Chondrocyte (in vitro differentiated cells): ENCODE measurements at regions not wholly inside any gene's neighbourhood (a gene's known extent, or its start where the extent isn't known, plus 50 kb on each side); places are given as distances from the start of the nearest gene placed in this dataset.
"Not testable (repeated sequence)": the region's sequence is repeated elsewhere in the genome, so short reads cannot be mapped to it uniquely, and the experiment has no call there.

Source experiments
- DNase-seq: peaks from one replicate; pipeline ENCODE4 v3.0.0; 2021; ENCODE audit warnings: mixed read lengths, low spot score
- H3K27ac Mint-ChIP-seq: one replicate; pipeline ENCODE4 v1.8.0; 2021; ENCODE audit warnings: mild to moderate bottlenecking, moderate library complexity, mixed read lengths; ENCODE audit not compliant: unreplicated experiment
- H3K27me3 Mint-ChIP-seq: 2 replicates; pipeline ENCODE4 v1.8.0; 2021; ENCODE audit warnings: low read depth, mixed read lengths
- H3K36me3 Mint-ChIP-seq: 2 replicates; pipeline ENCODE4 v1.8.0; 2021; ENCODE audit warnings: low read depth, mixed read lengths
- H3K4me1 Mint-ChIP-seq: 2 replicates; pipeline ENCODE4 v1.8.0; 2021; ENCODE audit warnings: low read depth, mild to moderate bottlenecking, mixed read lengths
- H3K4me3 Mint-ChIP-seq: one replicate; pipeline ENCODE4 v1.8.0; 2021; ENCODE audit warnings: mild to moderate bottlenecking, moderate library complexity, mixed read lengths; ENCODE audit not compliant: unreplicated experiment
- H3K9me3 Mint-ChIP-seq: 2 replicates; pipeline ENCODE4 v1.8.0; 2021; ENCODE audit warnings: low read depth, mixed read lengths
- CTCF ChIP-seq: fragments of 200-600 bp; sonication (generic); IDR thresholded peaks from 2 replicates; pipeline ENCODE4 v1.5.0; 2021; ENCODE audit warnings: antibody characterized with exemption, mild to moderate bottlenecking, moderate library complexity

- peaks cover 5% of the 10 kb centered on the region for H3K9me3 Mint-ChIP-seq
- H3K4me3 Mint-ChIP-seq = no peak overlapping the region
- TF ChIP-seq CTCF = no peak
- no peaks in the 10 kb centered on the region for H3K36me3 Mint-ChIP-seq
- H3K27me3 Mint-ChIP-seq = peaks cover 1% of the 10 kb centered on the region
- no peak for DNase-seq
- H3K27ac Mint-ChIP-seq = no peak overlapping the region
- H3K4me1 Mint-ChIP-seq = no peaks in the 10 kb centered on the region
Measured at GRCh38 chr10:85139124-85139523, 810.7 kb downstream of the CCSER2 start.

DNA sequence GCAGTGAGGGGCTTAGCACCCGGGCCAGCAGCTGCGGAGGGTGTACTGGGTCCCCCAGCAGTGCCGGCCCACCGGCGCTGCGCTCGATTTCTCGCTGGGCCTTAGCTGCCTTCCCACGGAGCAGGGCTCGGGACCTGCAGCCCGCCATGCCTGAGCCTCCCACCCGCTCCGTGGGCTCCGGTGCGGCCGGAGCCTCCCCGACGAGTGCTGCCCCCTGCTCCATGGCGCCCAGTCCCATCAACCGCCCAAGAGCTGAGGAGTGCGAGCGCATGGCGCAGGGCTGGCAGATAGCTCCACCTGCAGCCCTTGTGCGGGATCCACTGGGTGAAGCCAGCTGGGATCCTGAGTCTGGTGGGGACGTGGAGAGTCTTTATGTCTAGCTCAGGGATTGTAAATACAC lies 813.1 kb downstream of the CCSER2 start:
- H3K36me3 Mint-ChIP-seq, DNase-seq, H3K27me3 Mint-ChIP-seq, H3K4me1 Mint-ChIP-seq, H3K9me3 Mint-ChIP-seq, H3K27ac Mint-ChIP-seq, H3K4me3 Mint-ChIP-seq: not testable (repeated sequence)

DNA sequence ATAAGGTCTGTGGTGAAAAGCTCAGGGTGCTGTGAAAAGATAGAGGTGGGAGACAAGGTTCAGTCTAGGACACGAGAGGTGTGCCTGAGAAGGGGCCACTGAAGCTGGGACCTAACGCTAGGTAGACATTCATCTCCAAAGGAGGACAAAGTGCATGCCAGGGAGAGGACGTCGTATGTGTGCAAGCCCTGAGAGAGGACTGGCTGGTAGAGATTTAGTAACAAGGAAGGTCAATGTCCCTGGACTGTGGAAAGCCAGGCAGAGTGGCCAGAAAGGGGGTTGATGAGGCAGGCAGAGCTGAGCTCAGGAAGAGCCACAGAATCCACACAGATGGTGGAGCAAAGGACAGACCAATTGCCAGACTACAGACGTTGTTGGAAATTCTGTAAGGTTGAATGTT lies 817.6 kb downstream of the CCSER2 start:
- H3K4me1 Mint-ChIP-seq = no peaks in the 10 kb centered on the region
- peaks cover 12% of the 10 kb centered on the region for H3K27me3 Mint-ChIP-seq
- no peak overlapping the region for H3K4me3 Mint-ChIP-seq
- no peaks in the 10 kb centered on the region for H3K36me3 Mint-ChIP-seq
- DNase-seq = no peak
- no peak overlapping the region for H3K27ac Mint-ChIP-seq
- H3K9me3 Mint-ChIP-seq = peaks cover 7% of the 10 kb centered on the region
- no peak for TF ChIP-seq CTCF

GRCh38 chr10:85147346-85148250 lies 819.2 kb downstream of the CCSER2 start:
- Mint-ChIP-seq H3K27ac (no peak overlapping the region), H3K4me3 (no peak overlapping the region), H3K9me3 (peaks cover 7% of the 10 kb centered on the region), H3K27me3 (peaks cover 14% of the 10 kb centered on the region), H3K4me1 (no peaks in the 10 kb centered on the region), H3K36me3 (no peaks in the 10 kb centered on the region)
- no peak for DNase-seq
- no peak for TF ChIP-seq CTCF

- Mint-ChIP-seq H3K4me1 (no peaks in the 10 kb centered on the region), H3K27me3 (peaks cover 14% of the 10 kb centered on the region), H3K9me3 (peaks cover 3% of the 10 kb centered on the region), H3K4me3 (no peak overlapping the region), H3K36me3 (no peaks in the 10 kb centered on the region), H3K27ac (no peak overlapping the region)
- no peak for DNase-seq
- TF ChIP-seq CTCF = no peak
Measured at GRCh38 chr10:85148693-85149640, 820.6 kb downstream of the CCSER2 start.
